OCI-LY1 (cell line): ENCODE measurements at regions not wholly inside any gene's neighbourhood (a gene's known extent, or its start where the extent isn't known, plus 50 kb on each side); places are given as distances from the start of the nearest gene placed in this dataset.

Experiments
- EZH2 ChIP-seq: fragments of 200-600 bp; sonication (generic), shearing (Covaris generic); IDR thresholded peaks from 2 replicates; pipeline ENCODE4 v1.8.0; 2017; ENCODE audit warnings: borderline replicate concordance, mixed run types, mild to moderate bottlenecking, antibody characterized with exemption, low read length, moderate library complexity, mixed read lengths
- TF ChIP-seq, protein P1 (sequence below): fragments of 200-600 bp; sonication (generic), shearing (Covaris generic); IDR thresholded peaks from 2 replicates; pipeline ENCODE4 v1.5.1; 2017; ENCODE audit warnings: mild to moderate bottlenecking, antibody characterized with exemption, low read length, moderate library complexity, mixed read lengths

- TF ChIP-seq EZH2, result no peak
- TF ChIP-seq, protein P1, sequence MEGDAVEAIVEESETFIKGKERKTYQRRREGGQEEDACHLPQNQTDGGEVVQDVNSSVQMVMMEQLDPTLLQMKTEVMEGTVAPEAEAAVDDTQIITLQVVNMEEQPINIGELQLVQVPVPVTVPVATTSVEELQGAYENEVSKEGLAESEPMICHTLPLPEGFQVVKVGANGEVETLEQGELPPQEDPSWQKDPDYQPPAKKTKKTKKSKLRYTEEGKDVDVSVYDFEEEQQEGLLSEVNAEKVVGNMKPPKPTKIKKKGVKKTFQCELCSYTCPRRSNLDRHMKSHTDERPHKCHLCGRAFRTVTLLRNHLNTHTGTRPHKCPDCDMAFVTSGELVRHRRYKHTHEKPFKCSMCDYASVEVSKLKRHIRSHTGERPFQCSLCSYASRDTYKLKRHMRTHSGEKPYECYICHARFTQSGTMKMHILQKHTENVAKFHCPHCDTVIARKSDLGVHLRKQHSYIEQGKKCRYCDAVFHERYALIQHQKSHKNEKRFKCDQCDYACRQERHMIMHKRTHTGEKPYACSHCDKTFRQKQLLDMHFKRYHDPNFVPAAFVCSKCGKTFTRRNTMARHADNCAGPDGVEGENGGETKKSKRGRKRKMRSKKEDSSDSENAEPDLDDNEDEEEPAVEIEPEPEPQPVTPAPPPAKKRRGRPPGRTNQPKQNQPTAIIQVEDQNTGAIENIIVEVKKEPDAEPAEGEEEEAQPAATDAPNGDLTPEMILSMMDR, result no peak
These were observed 390.0 kb downstream of the FAT4 start for GRCh38 chr4:125704726-125705125.
